Thyroid gland (tissue), 4 donors: ENCODE measurements at regions not wholly inside any gene's neighbourhood (a gene's known extent, or its start where the extent isn't known, plus 50 kb on each side); places are given as distances from the start of the nearest gene placed in this dataset.

ENCODE experiments used
- DNase-seq, 2 donors: peaks; one replicate each; pipeline ENCODE4 v3.0.0-alpha.2; 2019
- H3K27ac ChIP-seq, 3 donors: fragments of 200-600 bp; sonication (generic); 1 replicate in 2 of 3; 2 replicates in 1 of 3; pipeline ENCODE4 v1.5.1; 2016 to 2019; ENCODE audit warnings: mild to moderate bottlenecking in 1 of 3, moderate library complexity in 1 of 3
- H3K27me3 ChIP-seq: fragments of 200-600 bp; sonication (generic); one replicate; pipeline ENCODE4 v1.5.1; 2019
- H3K36me3 ChIP-seq, 2 donors: fragments of 200-600 bp; sonication (generic); one replicate each; pipeline ENCODE4 v1.5.1; 2016 to 2019
- H3K4me1 ChIP-seq, 2 donors: fragments of 200-600 bp; sonication (generic); one replicate each; pipeline ENCODE4 v1.5.1; 2017 to 2019
- H3K4me3 ChIP-seq, 3 donors: fragments of 200-600 bp; sonication (generic); replicated peaks in 1 of 3; 1 replicate in 2 of 3; 2 replicates in 1 of 3; pipeline ENCODE4 v1.5.1; 2016; ENCODE audit warnings: mild to moderate bottlenecking in 1 of 3
- H3K9me3 ChIP-seq: fragments of 200-600 bp; sonication (generic); one replicate; pipeline ENCODE4 v1.5.1; 2017
- CTCF ChIP-seq, 6 experiments: fragments of 200-600 bp in 3 of 6; fragments of 450-650 bp in 3 of 6; sonication (generic) in 3 of 6; IDR thresholded peaks; one replicate each; pipeline ENCODE4 v1.5.1; 2016 to 2019; ENCODE audit warnings: antibody characterized with exemption in 6 of 6, mild to moderate bottlenecking in 2 of 6, inconsistent platforms in 1 of 6, moderate library complexity in 1 of 6
- POLR2A ChIP-seq, 2 donors: fragments of 450-650 bp; IDR thresholded peaks; one replicate each; pipeline ENCODE4 v1.6.1; 2017; ENCODE audit warnings: antibody characterized with exemption in 2 of 2, mild to moderate bottlenecking in 2 of 2, moderate library complexity in 1 of 2
- WGBS, 2 donors: methylation state at CpG; one replicate each; pipeline ENCODE4 v1.1.5; 2017; 5-methylcytosine and 5-hydroxymethylcytosine counted together
- intact Hi-C: fragments of 100-400 bp; cut with DNase I; formaldehyde crosslinking; loops from one replicate; pipeline ENCODE4 v1.15.1; 2023

- DNase-seq, result no peak
- H3K4me3 ChIP-seq, result no peak overlapping the region
- no peaks in the 10 kb centered on the region for H3K9me3 ChIP-seq
- TF ChIP-seq POLR2A (IDR thresholded peaks at IDR 0.05) (no peak), CTCF (IDR thresholded peaks at IDR 0.05) (no peak)
- H3K27ac ChIP-seq, result no peak overlapping the region
- intact Hi-C loops, result no loop called here
- 47 to 74% methylated on average over 1 of the region's 1 CpG for WGBS, 2 donors
- no peaks in the 10 kb centered on the region for H3K36me3 ChIP-seq
- no peaks in the 10 kb centered on the region for H3K4me1 ChIP-seq
- no peaks in the 10 kb centered on the region for H3K27me3 ChIP-seq
Measured at GRCh38 chr1:185663332-185663731, 70.9 kb upstream of the HMCN1 start.

DNA sequence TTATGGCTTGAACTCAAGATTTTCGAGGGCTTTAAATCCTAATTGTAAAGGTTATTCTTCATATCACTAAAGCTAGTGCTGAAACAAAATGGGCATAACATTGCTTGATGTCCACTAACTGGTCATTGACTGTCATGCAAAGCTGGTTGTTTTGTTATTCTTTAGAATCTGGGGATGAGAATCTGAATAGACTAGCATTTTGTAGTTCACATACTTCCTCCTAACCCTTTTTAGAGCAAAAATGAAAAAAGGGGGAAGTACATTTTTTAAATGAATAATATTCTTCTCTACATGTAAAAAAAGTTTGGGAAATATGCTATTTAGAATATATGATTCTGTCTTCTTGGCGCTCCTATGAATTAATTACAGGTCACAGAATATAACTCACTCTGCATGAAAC lies 72.2 kb upstream of the HMCN1 start:
- Histone ChIP-seq H3K4me3 (no peak overlapping the region), H3K27me3 (no peaks in the 10 kb centered on the region), H3K9me3 (no peaks in the 10 kb centered on the region), H3K36me3 (no peaks in the 10 kb centered on the region), H3K4me1 (no peaks in the 10 kb centered on the region), H3K27ac (no peak overlapping the region)
- intact Hi-C loops, result no loop called here
- no peak for DNase-seq
- WGBS, 2 donors, result 85 to 93% methylated on average over 2 of the region's 2 CpGs
- TF ChIP-seq POLR2A (IDR thresholded peaks at IDR 0.05), result no peak
- no peak for TF ChIP-seq CTCF (IDR thresholded peaks at IDR 0.05)

DNA sequence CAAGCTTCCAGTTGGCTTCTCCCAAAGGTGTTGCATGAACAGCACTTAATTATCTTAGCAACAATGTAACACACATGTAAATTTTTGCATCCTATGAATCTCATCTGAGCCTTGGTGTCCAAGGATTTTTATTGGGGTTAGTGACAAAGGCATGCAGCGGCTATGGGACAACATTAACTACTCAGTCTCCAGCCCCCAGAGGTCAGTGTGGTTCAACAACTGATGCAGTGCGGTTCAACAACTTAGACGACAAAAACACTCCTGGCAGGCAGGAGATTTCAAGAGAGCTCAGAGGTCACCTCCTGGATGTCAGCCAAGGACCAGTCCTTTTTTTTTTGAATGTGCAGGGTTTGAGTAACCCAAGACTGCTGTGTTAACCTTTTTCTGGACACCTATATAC lies 77.5 kb upstream of the HMCN1 start:
- DNase-seq, result no peak
- intact Hi-C loops, result no loop called here
- Histone ChIP-seq H3K4me1 (no peaks in the 10 kb centered on the region), H3K36me3 (no peaks in the 10 kb centered on the region), H3K4me3 (no peak overlapping the region), H3K27ac (no peak overlapping the region), H3K27me3 (no peaks in the 10 kb centered on the region), H3K9me3 (no peaks in the 10 kb centered on the region)
- TF ChIP-seq CTCF (IDR thresholded peaks at IDR 0.05) (no peak), POLR2A (IDR thresholded peaks at IDR 0.05) (no peak)
- 41 to 80% methylated on average over 3 of the region's 3 CpGs for WGBS, 2 donors

DNA sequence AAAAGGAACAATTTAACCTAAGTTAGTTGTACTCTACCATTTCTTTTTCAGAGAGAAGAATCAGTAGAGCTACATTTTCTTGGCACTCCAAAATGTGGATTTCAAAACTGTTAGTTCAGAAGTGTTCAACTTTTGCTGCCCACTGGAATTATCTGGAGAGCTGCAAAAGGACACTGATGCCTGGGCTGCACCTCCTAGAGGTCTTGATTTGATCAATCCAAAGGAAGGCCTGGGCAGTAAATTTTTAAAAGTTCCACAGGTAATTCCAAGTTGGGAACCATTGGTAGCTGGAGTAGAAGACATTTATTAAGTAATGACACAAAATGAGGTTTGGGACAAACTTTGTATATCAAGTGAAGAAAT lies 79.3 kb upstream of the HMCN1 start:
- DNase-seq, result no peak
- Histone ChIP-seq H3K9me3 (no peaks in the 10 kb centered on the region), H3K27ac (no peak overlapping the region), H3K4me3 (no peak overlapping the region), H3K4me1 (no peaks in the 10 kb centered on the region), H3K27me3 (no peaks in the 10 kb centered on the region), H3K36me3 (no peaks in the 10 kb centered on the region)
- intact Hi-C loops, result no loop called here
- no peak for TF ChIP-seq POLR2A (IDR thresholded peaks at IDR 0.05)

DNA sequence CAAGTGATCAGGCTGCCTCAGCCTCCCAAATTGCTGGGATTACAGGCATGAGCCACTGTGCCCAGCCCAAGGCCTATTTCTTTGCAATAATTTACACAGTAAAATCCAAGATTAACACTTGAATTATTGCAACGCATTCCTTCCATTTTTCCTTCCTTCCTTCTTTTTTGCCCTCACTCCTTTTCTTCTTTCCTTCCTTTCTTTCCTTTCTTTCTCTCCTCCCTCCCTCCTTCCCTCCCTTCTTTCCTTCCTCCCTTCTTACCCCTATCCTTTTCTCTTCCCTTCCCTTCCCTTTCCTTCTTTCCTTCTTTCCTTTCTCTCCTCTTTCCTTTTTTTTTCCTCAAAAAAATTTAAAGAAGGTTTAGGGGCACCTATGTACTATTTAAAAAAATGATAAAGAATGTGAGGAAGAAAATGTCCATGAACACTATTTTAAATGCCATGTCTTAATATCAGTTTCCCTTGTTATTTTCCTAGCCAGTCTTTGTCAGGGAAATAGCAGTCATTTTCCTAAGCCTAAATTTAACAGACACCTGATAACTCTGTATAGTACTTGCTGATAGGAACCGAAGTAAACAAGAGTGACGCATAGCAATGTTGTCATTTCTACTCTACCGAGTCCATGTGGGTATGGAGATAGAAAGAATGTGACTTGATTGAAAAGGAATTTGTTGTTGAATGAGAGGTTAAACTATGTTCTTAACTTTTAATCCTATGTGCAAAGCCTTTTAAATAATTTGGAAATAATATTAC lies 79.8 kb upstream of the HMCN1 start:
- Histone ChIP-seq H3K4me3 (no peak overlapping the region), H3K27me3 (no peaks in the 10 kb centered on the region), H3K9me3 (no peaks in the 10 kb centered on the region), H3K27ac (no peak overlapping the region), H3K36me3 (no peaks in the 10 kb centered on the region), H3K4me1 (no peaks in the 10 kb centered on the region)
- TF ChIP-seq POLR2A (IDR thresholded peaks at IDR 0.05), result no peak
- TF ChIP-seq CTCF (IDR thresholded peaks at IDR 0.05), result no peak
- intact Hi-C loops, result no loop called here
- 81 to 85% methylated on average over 4 of the region's 4 CpGs for WGBS, 2 donors
- no peak for DNase-seq
